ENCODE measurements at regions not wholly inside any gene's neighbourhood (a gene's known extent, or its start where the extent isn't known, plus 50 kb on each side); places are given as distances from the start of the nearest gene placed in this dataset.

DNA sequence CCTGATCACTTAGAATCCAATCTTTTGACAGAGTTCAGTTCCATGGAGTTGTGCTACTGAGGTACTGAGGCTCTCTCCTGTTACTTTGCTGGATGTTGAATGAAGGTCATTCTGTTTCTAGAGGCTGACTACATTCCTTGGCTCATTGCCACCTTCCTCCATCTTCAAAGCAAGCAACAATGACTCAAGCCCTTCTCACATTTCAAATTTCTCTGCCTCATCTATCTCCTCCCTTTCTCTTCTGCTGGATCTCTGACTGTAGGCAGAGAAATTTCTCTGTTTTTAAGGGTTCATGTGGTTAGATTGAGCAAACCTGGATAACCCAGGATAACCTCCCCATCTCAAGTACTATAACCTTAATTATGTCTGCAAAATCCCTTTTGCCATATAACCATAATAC, 775.4 kb downstream of the STPG2 start:
- TF ChIP-seq, protein P1, sequence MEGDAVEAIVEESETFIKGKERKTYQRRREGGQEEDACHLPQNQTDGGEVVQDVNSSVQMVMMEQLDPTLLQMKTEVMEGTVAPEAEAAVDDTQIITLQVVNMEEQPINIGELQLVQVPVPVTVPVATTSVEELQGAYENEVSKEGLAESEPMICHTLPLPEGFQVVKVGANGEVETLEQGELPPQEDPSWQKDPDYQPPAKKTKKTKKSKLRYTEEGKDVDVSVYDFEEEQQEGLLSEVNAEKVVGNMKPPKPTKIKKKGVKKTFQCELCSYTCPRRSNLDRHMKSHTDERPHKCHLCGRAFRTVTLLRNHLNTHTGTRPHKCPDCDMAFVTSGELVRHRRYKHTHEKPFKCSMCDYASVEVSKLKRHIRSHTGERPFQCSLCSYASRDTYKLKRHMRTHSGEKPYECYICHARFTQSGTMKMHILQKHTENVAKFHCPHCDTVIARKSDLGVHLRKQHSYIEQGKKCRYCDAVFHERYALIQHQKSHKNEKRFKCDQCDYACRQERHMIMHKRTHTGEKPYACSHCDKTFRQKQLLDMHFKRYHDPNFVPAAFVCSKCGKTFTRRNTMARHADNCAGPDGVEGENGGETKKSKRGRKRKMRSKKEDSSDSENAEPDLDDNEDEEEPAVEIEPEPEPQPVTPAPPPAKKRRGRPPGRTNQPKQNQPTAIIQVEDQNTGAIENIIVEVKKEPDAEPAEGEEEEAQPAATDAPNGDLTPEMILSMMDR (IDR thresholded peaks at IDR 0.05; ENCODE audit: low read depth, low read length) = no peak
- Histone ChIP-seq H3K4me3 (ENCODE audit: low read depth, low read length) (no peak overlapping the region), H3K27ac (no peak overlapping the region), H3K27me3 (ENCODE audit: insufficient read depth, low read depth, severe bottlenecking) (no peaks in the 10 kb centered on the region), H3K36me3 (no peaks in the 10 kb centered on the region), H3K9me3 (ENCODE audit: severe bottlenecking) (peaks cover 3% of the 10 kb centered on the region)
- no peak for DNase-seq

DNA sequence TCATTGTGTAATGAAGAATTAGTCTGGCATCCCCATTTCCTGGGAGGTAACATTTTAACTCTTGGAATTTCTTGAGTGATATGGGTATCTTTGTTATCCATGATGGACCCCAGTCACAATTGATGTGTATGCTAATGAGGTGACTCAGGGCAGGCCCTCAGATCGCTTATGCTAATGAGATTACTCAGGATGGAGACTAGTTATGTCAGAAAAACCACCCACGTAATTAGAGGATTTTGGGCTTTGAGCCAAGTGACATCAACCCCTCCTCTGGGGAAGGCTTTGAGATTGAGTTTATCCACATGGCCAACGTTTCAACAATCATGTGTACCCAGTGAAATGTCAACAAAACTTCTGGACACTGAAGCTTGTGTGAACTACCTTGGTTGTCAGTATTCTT, 772.7 kb downstream of the STPG2 start:
- DNase-seq = no peak
- Histone ChIP-seq H3K27ac (no peak overlapping the region), H3K36me3 (no peaks in the 10 kb centered on the region), H3K4me3 (ENCODE audit: low read depth, low read length) (no peak overlapping the region), H3K9me3 (ENCODE audit: severe bottlenecking) (no peaks in the 10 kb centered on the region), H3K27me3 (ENCODE audit: insufficient read depth, low read depth, severe bottlenecking) (no peaks in the 10 kb centered on the region)
- TF ChIP-seq, protein P1 (IDR thresholded peaks at IDR 0.05; ENCODE audit: low read depth, low read length) = no peak

DNA sequence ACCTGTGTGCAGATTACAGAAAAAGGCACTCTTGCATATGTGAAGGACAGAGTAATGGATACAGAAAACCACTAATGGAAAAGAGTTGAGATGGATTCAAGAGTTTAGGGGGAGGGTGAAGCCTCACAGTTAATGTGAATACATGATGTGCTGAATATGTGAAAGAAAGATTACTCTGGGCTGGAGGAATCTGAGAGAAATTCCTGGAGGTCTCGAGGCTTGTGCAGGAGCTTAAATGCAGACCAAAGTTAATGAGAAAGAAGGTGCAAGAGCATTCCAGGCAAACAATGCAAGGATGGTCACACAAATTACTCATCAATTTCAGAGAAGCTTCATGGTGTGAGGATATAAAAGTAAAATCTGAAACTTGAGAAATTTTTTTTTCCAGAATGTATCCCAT, 768.8 kb downstream of the STPG2 start:
- no peak overlapping the region for H3K27ac ChIP-seq
- H3K27me3 ChIP-seq (ENCODE audit: insufficient read depth, low read depth, severe bottlenecking) = no peaks in the 10 kb centered on the region
- TF ChIP-seq, protein P1 (IDR thresholded peaks at IDR 0.05; ENCODE audit: low read depth, low read length) = no peak
- DNase-seq = no peak
- H3K9me3 ChIP-seq (ENCODE audit: severe bottlenecking) = no peaks in the 10 kb centered on the region
- H3K36me3 ChIP-seq = no peaks in the 10 kb centered on the region
- H3K4me3 ChIP-seq (ENCODE audit: low read depth, low read length) = no peak overlapping the region

DNA sequence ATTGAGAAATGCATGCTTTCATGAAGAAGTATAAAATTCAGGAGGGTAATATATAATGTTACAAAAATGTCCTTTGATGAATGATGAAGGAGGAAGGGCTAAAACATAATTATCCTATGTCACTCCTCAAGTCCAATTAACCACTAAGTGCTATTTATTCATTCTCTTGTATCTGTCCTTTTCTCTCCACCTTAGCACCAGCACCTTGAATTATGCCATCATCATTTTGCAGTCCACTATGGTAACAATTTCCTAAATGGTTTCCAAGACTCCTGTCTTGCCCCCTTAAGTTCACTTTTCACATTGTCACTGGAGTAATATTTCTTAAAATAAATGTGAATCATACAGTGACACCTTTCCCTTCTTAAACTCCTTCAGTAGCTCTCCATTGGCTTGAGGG, 756.3 kb downstream of the STPG2 start:
- TF ChIP-seq, protein P1 (IDR thresholded peaks at IDR 0.05; ENCODE audit: low read depth, low read length) = no peak
- Histone ChIP-seq H3K27ac (no peak overlapping the region), H3K4me3 (ENCODE audit: low read depth, low read length) (no peak overlapping the region), H3K9me3 (ENCODE audit: severe bottlenecking) (peaks cover 2% of the 10 kb centered on the region), H3K36me3 (no peaks in the 10 kb centered on the region), H3K27me3 (ENCODE audit: insufficient read depth, low read depth, severe bottlenecking) (no peaks in the 10 kb centered on the region)
- DNase-seq = no peak

DNA sequence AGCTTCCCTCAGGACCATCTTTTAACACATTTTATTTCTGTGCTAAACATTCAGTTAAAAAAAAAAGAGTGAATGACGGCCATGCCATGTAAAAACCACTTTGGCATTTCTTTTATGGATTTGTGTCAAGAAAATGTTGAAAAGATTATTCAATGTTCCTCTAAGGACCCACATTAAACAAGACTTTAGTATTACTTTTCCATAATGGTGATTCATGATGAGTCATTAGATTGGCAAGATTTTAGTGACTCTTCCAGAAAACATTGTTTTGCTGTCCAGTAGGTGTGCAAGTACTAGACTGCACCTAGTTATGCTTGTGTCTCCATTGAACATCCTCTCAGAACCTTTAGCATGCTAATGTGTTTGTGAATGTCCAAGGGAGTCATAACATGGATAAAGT, 748.6 kb downstream of the STPG2 start:
- TF ChIP-seq, protein P1 (IDR thresholded peaks at IDR 0.05; ENCODE audit: low read depth, low read length) = no peak
- H3K27me3 ChIP-seq (ENCODE audit: insufficient read depth, low read depth, severe bottlenecking) = no peaks in the 10 kb centered on the region
- DNase-seq = no peak
- H3K9me3 ChIP-seq (ENCODE audit: severe bottlenecking) = no peaks in the 10 kb centered on the region
- H3K27ac ChIP-seq = no peak overlapping the region
- no peak overlapping the region for H3K4me3 ChIP-seq (ENCODE audit: low read depth, low read length)
- no peaks in the 10 kb centered on the region for H3K36me3 ChIP-seq

DNA sequence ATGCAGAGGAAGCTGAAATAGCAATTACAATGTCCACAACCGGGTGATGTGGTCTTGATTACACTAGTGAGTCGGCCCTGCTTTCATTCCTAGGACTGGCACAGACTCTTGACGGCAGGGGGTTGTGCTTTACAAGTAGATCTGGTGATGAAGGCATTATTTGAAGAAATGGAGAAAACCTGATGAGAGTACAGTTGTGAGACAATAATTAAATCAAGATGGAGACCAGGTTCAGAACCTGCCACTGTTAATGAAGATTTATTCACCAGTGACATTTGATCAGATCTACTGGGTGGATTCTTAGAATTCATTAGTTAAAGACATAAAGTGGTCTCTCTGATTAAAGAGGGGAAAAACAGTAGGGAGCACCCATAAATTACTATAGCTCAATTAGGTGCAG, 747.2 kb downstream of the STPG2 start:
- peak; percentile 26 for DNase-seq
- TF ChIP-seq, protein P1 (IDR thresholded peaks at IDR 0.05; ENCODE audit: low read depth, low read length) = no peak
- Histone ChIP-seq H3K27ac (no peak overlapping the region), H3K4me3 (ENCODE audit: low read depth, low read length) (no peak overlapping the region), H3K27me3 (ENCODE audit: insufficient read depth, low read depth, severe bottlenecking) (no peaks in the 10 kb centered on the region), H3K36me3 (no peaks in the 10 kb centered on the region), H3K9me3 (ENCODE audit: severe bottlenecking) (no peaks in the 10 kb centered on the region)

Measured in WERI-Rb-1 (cell line).